Thoracic aorta (tissue), 2 donors: ENCODE measurements at regions not wholly inside any gene's neighbourhood (a gene's known extent, or its start where the extent isn't known, plus 50 kb on each side); places are given as distances from the start of the nearest gene placed in this dataset.

ENCODE experiments used
- ATAC-seq: fragments of 150-250 bp; one replicate; pipeline ENCODE4 v1.8.0; 2017; ENCODE audit warnings: low read depth; ENCODE audit not compliant: insufficient number of reproducible peaks, low FRiP score
- DNase-seq: peaks from one replicate; pipeline ENCODE4 v3.0.0-alpha.2; 2020; ENCODE audit warnings: low spot score
- H3K27ac ChIP-seq, 2 donors: fragments of 200-600 bp; sonication (generic); 1 replicate in 1 of 2; 2 replicates in 1 of 2; pipeline ENCODE4 v1.5.1; 2016; ENCODE audit warnings: mild to moderate bottlenecking in 2 of 2, moderate library complexity in 2 of 2
- H3K27me3 ChIP-seq: fragments of 200-600 bp; sonication (generic); replicated peaks from 2 replicates; pipeline ENCODE4 v1.6.0; 2016; ENCODE audit warnings: mild to moderate bottlenecking; ENCODE audit not compliant: insufficient read depth
- H3K36me3 ChIP-seq: fragments of 200-600 bp; sonication (generic); one replicate; pipeline ENCODE4 v1.5.1; 2016
- H3K4me1 ChIP-seq, 2 donors: fragments of 200-600 bp; sonication (generic); 1 replicate in 1 of 2; 2 replicates in 1 of 2; pipeline versions ENCODE4 v1.5.1 to v1.6.0; 2016; ENCODE audit warnings: low read depth in 2 of 2, mild to moderate bottlenecking in 1 of 2; ENCODE audit not compliant: control insufficient read depth in 1 of 2
- H3K4me3 ChIP-seq: fragments of 200-600 bp; sonication (generic); 2 replicates; pipeline ENCODE4 v1.5.1; 2016; ENCODE audit warnings: mild to moderate bottlenecking
- H3K9me3 ChIP-seq: fragments of 200-600 bp; sonication (generic); 2 replicates; pipeline ENCODE4 v1.5.1; 2016
- TF ChIP-seq, protein P1 (sequence below): fragments of 200-600 bp; sonication (generic); IDR thresholded peaks from one replicate; pipeline ENCODE4 v1.5.1; 2019; ENCODE audit warnings: antibody characterized with exemption

DNA sequence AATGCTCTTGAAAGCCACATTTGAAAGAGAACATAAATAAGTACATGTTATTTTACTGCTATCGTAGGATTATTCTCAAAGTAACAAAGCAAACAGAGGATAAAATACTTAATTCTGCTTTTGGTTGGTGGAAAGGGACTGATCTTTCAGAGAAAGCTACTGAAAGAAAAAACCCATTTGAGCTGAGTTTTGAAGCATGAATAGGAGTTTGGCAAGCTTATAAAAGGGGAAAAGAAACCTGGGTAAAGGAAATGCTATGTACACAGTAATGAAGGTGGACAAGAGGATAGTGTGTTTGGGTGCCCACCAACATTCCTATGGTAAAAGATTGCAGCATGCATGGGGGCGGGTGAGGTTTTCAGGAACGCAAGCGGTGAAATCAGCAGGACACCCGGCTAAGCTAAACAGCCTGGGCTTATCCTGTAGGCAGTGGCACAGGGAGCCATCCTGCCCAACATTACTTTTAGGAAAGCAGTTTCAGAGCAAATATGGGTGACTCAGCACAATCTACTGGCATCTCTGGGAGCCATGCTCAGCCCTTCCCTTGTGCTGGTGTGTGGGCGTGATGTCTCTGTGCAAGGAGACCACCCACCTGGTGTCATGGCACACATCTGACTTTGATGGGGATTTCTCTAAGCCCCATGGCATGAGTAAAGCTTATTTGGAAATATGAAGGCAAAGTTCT lies 673.9 kb upstream of the KLF4 start:
- Histone ChIP-seq H3K27ac (no peak overlapping the region), H3K4me3 (no peak overlapping the region), H3K27me3 (no peaks in the 10 kb centered on the region), H3K9me3 (no peaks in the 10 kb centered on the region), H3K4me1 (no peaks in the 10 kb centered on the region), H3K36me3 (no peaks in the 10 kb centered on the region)
- DNase-seq (no peak), ATAC-seq (no peak)
- TF ChIP-seq, protein P1, sequence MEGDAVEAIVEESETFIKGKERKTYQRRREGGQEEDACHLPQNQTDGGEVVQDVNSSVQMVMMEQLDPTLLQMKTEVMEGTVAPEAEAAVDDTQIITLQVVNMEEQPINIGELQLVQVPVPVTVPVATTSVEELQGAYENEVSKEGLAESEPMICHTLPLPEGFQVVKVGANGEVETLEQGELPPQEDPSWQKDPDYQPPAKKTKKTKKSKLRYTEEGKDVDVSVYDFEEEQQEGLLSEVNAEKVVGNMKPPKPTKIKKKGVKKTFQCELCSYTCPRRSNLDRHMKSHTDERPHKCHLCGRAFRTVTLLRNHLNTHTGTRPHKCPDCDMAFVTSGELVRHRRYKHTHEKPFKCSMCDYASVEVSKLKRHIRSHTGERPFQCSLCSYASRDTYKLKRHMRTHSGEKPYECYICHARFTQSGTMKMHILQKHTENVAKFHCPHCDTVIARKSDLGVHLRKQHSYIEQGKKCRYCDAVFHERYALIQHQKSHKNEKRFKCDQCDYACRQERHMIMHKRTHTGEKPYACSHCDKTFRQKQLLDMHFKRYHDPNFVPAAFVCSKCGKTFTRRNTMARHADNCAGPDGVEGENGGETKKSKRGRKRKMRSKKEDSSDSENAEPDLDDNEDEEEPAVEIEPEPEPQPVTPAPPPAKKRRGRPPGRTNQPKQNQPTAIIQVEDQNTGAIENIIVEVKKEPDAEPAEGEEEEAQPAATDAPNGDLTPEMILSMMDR, result no peak

DNA sequence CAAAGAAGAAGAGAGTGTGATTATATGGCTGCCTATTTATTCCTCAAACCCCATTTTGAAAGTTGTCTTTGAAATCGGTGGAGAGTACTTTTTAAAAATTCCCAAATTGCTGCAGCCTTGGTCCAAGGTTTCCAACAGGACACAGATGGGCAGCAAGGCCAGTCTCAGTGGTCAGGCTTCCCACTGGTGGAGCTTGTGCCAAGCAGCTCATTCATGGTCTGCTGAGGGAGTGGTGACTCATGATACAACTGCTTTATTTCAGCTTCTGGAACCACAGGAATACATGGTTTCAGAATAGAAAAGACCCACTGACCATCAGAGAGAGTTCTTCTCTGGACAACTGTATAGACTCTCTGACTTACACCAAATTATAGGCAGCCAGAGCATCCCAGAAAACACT lies 673.1 kb upstream of the KLF4 start:
- Histone ChIP-seq H3K27ac (no peak overlapping the region), H3K36me3 (no peaks in the 10 kb centered on the region), H3K4me1 (no peaks in the 10 kb centered on the region), H3K4me3 (no peak overlapping the region), H3K9me3 (no peaks in the 10 kb centered on the region), H3K27me3 (no peaks in the 10 kb centered on the region)
- DNase-seq (no peak), ATAC-seq (no peak)
- TF ChIP-seq, protein P1, result no peak

GRCh38 chr9:108161503-108161902 lies 671.9 kb upstream of the KLF4 start:
- no peak overlapping the region for H3K4me3 ChIP-seq
- no peak for ATAC-seq
- TF ChIP-seq, protein P1, result no peak
- H3K36me3 ChIP-seq, result no peaks in the 10 kb centered on the region
- no peak for DNase-seq
- H3K27ac ChIP-seq, result no peak overlapping the region
- H3K27me3 ChIP-seq, result no peaks in the 10 kb centered on the region
- H3K4me1 ChIP-seq, result no peaks in the 10 kb centered on the region
- H3K9me3 ChIP-seq, result no peaks in the 10 kb centered on the region

GRCh38 chr9:108160706-108161355 lies 671.3 kb upstream of the KLF4 start:
- Histone ChIP-seq H3K36me3 (no peaks in the 10 kb centered on the region), H3K4me3 (no peak overlapping the region), H3K27me3 (no peaks in the 10 kb centered on the region), H3K27ac (no peak overlapping the region), H3K9me3 (no peaks in the 10 kb centered on the region), H3K4me1 (peaks cover under 1 to 5% of the 10 kb centered on the region in 2 donors)
- no peak for DNase-seq
- no peak for ATAC-seq
- TF ChIP-seq, protein P1, result no peak

- no peaks in the 10 kb centered on the region for H3K36me3 ChIP-seq
- TF ChIP-seq, protein P1, result no peak
- H3K4me1 ChIP-seq, result peaks cover 8 to 13% of the 10 kb centered on the region in 2 donors
- no peaks in the 10 kb centered on the region for H3K27me3 ChIP-seq
- no peak overlapping the region for H3K27ac ChIP-seq
- H3K4me3 ChIP-seq, result no peak overlapping the region
- no peaks in the 10 kb centered on the region for H3K9me3 ChIP-seq
- no peak for DNase-seq
- ATAC-seq, result no peak
Observed at GRCh38 chr9:108160039-108160438, 670.5 kb upstream of the KLF4 start.
